ENCODE measurements at regions not wholly inside any gene's neighbourhood (a gene's known extent, or its start where the extent isn't known, plus 50 kb on each side); places are given as distances from the start of the nearest gene placed in this dataset.
"Not testable (repeated sequence)": the region's sequence is repeated elsewhere in the genome, so short reads cannot be mapped to it uniquely, and the experiment has no call there.

GRCh38 chr5:28810751-28811136, 1772.4 kb upstream of the CDH9 start:
- DNase-seq: no peak

GRCh38 chr5:28809811-28810750, 1771.7 kb upstream of the CDH9 start:
- no peak for DNase-seq

- no peak for DNase-seq
Measured at GRCh38 chr5:28808967-28809810, 1770.8 kb upstream of the CDH9 start.

- no peak for DNase-seq
Measured at GRCh38 chr5:28807195-28807729, 1768.9 kb upstream of the CDH9 start.

- DNase-seq: not testable (repeated sequence)
Measured at GRCh38 chr5:28799035-28799434, 1760.6 kb upstream of the CDH9 start.

GRCh38 chr5:28788954-28789353, 1750.6 kb upstream of the CDH9 start:
- no peak for DNase-seq

- DNase-seq: no peak
Measured at GRCh38 chr5:28780083-28780692, 1741.8 kb upstream of the CDH9 start.

- DNase-seq: no peak
Measured at GRCh38 chr5:28779161-28779754, 1740.9 kb upstream of the CDH9 start.

- DNase-seq: no peak
Measured at GRCh38 chr5:28770307-28770706, 1731.9 kb upstream of the CDH9 start.

- DNase-seq: peak in 2 of 51 donors; percentile 1 to 17
Measured at GRCh38 chr5:28766565-28767158, 1728.3 kb upstream of the CDH9 start.

GRCh38 chr5:28751396-28751795, 1713.0 kb upstream of the CDH9 start:
- no peak for DNase-seq

GRCh38 chr5:28750251-28750650, 1711.9 kb upstream of the CDH9 start:
- no peak for DNase-seq

GRCh38 chr5:28748446-28748845, 1710.1 kb upstream of the CDH9 start:
- DNase-seq: no peak

- DNase-seq: no peak
Measured at GRCh38 chr5:28743716-28744110, 1705.3 kb upstream of the CDH9 start.

- no peak for DNase-seq
Measured at GRCh38 chr5:28743025-28743715, 1704.8 kb upstream of the CDH9 start.

GRCh38 chr5:28737682-28738081, 1699.3 kb upstream of the CDH9 start:
- no peak for DNase-seq

- DNase-seq: no peak
Measured at GRCh38 chr5:28737222-28737621, 1698.8 kb upstream of the CDH9 start.

GRCh38 chr5:28734396-28734795, 1696.0 kb upstream of the CDH9 start:
- DNase-seq: no peak

- DNase-seq: no peak
Measured at GRCh38 chr5:28729067-28729466, 1690.7 kb upstream of the CDH9 start.

- DNase-seq: no peak
Measured at GRCh38 chr5:28726815-28727214, 1688.4 kb upstream of the CDH9 start.
